WTC11 (cell line): ENCODE measurements at regions not wholly inside any gene's neighbourhood (a gene's known extent, or its start where the extent isn't known, plus 50 kb on each side); places are given as distances from the start of the nearest gene placed in this dataset.

Source experiments
- CREB1 ChIP-seq: sonication (generic); formaldehyde crosslinking; IDR thresholded peaks from 2 replicates; pipeline ENCODE4 v1.8.0; 2023; ENCODE audit warnings: mild to moderate bottlenecking, missing genetic modification reagents
- CTCF ChIP-seq: fragments of 200-600 bp; IDR thresholded peaks from 2 replicates; pipeline ENCODE4 v1.8.0; 2022; ENCODE audit warnings: antibody characterized with exemption
- ELF4 ChIP-seq: sonication (generic); formaldehyde crosslinking; IDR thresholded peaks from 2 replicates; pipeline ENCODE4 v1.8.1; 2022; ENCODE audit warnings: low read depth, mild to moderate bottlenecking, moderate library complexity, missing genetic modification reagents
- HMGXB4 ChIP-seq: sonication (generic); formaldehyde crosslinking; IDR thresholded peaks from 2 replicates; pipeline ENCODE4 v1.8.1; 2023; ENCODE audit warnings: mild to moderate bottlenecking, moderate library complexity, missing genetic modification reagents
- MLX ChIP-seq: sonication (generic); formaldehyde crosslinking; IDR thresholded peaks from 2 replicates; pipeline ENCODE4 v1.8.1; 2023; ENCODE audit warnings: mild to moderate bottlenecking, missing genetic modification reagents, moderate library complexity
- NFE2L1 ChIP-seq: sonication (generic); formaldehyde crosslinking; IDR thresholded peaks from 2 replicates; pipeline ENCODE4 v1.8.1; 2023; ENCODE audit warnings: missing genetic modification reagents
- NR1H2 ChIP-seq: sonication (generic); formaldehyde crosslinking; IDR thresholded peaks from 2 replicates; pipeline ENCODE4 v1.9.0; 2021; ENCODE audit warnings: mild to moderate bottlenecking, moderate library complexity, missing genetic modification reagents
- PRDM15 ChIP-seq: sonication (generic); formaldehyde crosslinking; IDR thresholded peaks from 2 replicates; pipeline ENCODE4 v1.8.0; 2022; ENCODE audit warnings: missing genetic modification reagents
- PREB ChIP-seq: sonication (generic); formaldehyde crosslinking; IDR thresholded peaks from 2 replicates; pipeline ENCODE4 v1.8.1; 2022; ENCODE audit warnings: mild to moderate bottlenecking, missing genetic modification reagents, moderate library complexity, borderline replicate concordance
- TEAD1 ChIP-seq: sonication (generic); formaldehyde crosslinking; IDR thresholded peaks from 2 replicates; pipeline ENCODE4 v1.8.0; 2022; ENCODE audit warnings: mild to moderate bottlenecking, missing genetic modification reagents
- USF2 ChIP-seq: sonication (generic); formaldehyde crosslinking; IDR thresholded peaks from 2 replicates; pipeline ENCODE4 v1.8.1; 2023; ENCODE audit warnings: mild to moderate bottlenecking, missing genetic modification reagents, moderate library complexity
- ZNF416 ChIP-seq: fragments of 250-450 bp; sonication (Bioruptor Pico); IDR thresholded peaks from 2 replicates; pipeline ENCODE4 v1.9.0; 2021; ENCODE audit warnings: mild to moderate bottlenecking, inconsistent platforms

GRCh38 chr12:87870493-87871460 is 158.4 kb downstream of the C12orf50 start:
- no peak for TF ChIP-seq CTCF
- no peak for TF ChIP-seq HMGXB4 (CRISPR knock-in tag)
- no peak for TF ChIP-seq USF2 (CRISPR knock-in tag)
- TF ChIP-seq CREB1 = no peak
- TF ChIP-seq ELF4 (CRISPR knock-in tag) = no peak
- TF ChIP-seq NFE2L1 (CRISPR knock-in tag) = no peak
- no peak for TF ChIP-seq ZNF416 (CRISPR knock-in tag)
- no peak for TF ChIP-seq PREB (CRISPR knock-in tag)
- no peak for TF ChIP-seq PRDM15
- TF ChIP-seq NR1H2 (CRISPR knock-in tag) = no peak
- TF ChIP-seq MLX (CRISPR knock-in tag) = no peak
- no peak for TF ChIP-seq TEAD1 (CRISPR knock-in tag)
